Aorta (tissue), 5 donors: ENCODE measurements at regions not wholly inside any gene's neighbourhood (a gene's known extent, or its start where the extent isn't known, plus 50 kb on each side); places are given as distances from the start of the nearest gene placed in this dataset.

Experiments
- ATAC-seq: fragments of 200-7000 bp; cut with Tn5 transposase; one replicate; pipeline ENCODE4 v1.9.1; 2022; ENCODE audit warnings: moderate library complexity; ENCODE audit not compliant: low FRiP score
- DNase-seq, 2 donors: peaks; one replicate each; pipeline ENCODE4 v3.0.0-alpha.2; 2020
- H3K27ac ChIP-seq, 2 donors: one replicate each; pipeline ENCODE4 v1.5.1; 2013; ENCODE audit warnings: low read length in 2 of 2, mild to moderate bottlenecking in 2 of 2, moderate library complexity in 2 of 2, control low read depth in 1 of 2, inconsistent platforms in 1 of 2, low read depth in 1 of 2
- H3K27me3 ChIP-seq, 2 donors: one replicate each; pipeline ENCODE4 v1.6.1; 2013; ENCODE audit warnings: control low read depth in 1 of 2, low read length in 1 of 2, mild to moderate bottlenecking in 1 of 2, moderate library complexity in 1 of 2; ENCODE audit not compliant: insufficient read depth in 2 of 2, control insufficient read depth in 1 of 2
- H3K36me3 ChIP-seq, 2 donors: one replicate each; pipeline ENCODE4 v1.6.1; 2013; ENCODE audit warnings: control low read depth in 1 of 2, low read length in 1 of 2, mild to moderate bottlenecking in 1 of 2; ENCODE audit not compliant: insufficient read depth in 2 of 2, control insufficient read depth in 1 of 2
- H3K4me1 ChIP-seq, 2 donors: one replicate each; pipeline ENCODE4 v1.6.1; 2013; ENCODE audit warnings: low read length in 2 of 2, control low read depth in 1 of 2, mild to moderate bottlenecking in 1 of 2, moderate library complexity in 1 of 2; ENCODE audit not compliant: insufficient read depth in 2 of 2, control insufficient read depth in 1 of 2
- H3K4me3 ChIP-seq, 2 donors: one replicate each; pipeline ENCODE4 v1.5.1; 2013; ENCODE audit warnings: low read length in 2 of 2, control low read depth in 1 of 2, mild to moderate bottlenecking in 1 of 2
- H3K9me3 ChIP-seq: one replicate; pipeline ENCODE4 v1.6.1; 2013; ENCODE audit warnings: mild to moderate bottlenecking, low read length; ENCODE audit not compliant: control insufficient read depth
- WGBS, 2 donors: extraction: QIAGEN DNeasy Blood & Tissue Kit; methylation state at CpG; one replicate each; pipeline ENCODE4 v1.1.7; 2013; 5-methylcytosine and 5-hydroxymethylcytosine counted together
- intact Hi-C, 2 donors: fragments of 100-400 bp; cut with DNase I; formaldehyde crosslinking; loops; one replicate each; pipeline versions ENCODE4 v1.14.2 to v1.15.0; 2022
- donor health status: healthy with polysubstance abuse.
- donor health status: Bipolar disorder and iron deficiency.
- donor health status: DM: no; HTN: no; CAD: no.
- donor health status: DM: no; HTN: no; CAD: no.
- donor health status: DM: yes; HTN: yes; CAD: no.

GRCh38 chrX:124249345-124249744 lies 83.1 kb upstream of the TEX13D start:
- intact Hi-C loops: no loop called here
- Histone ChIP-seq H3K4me1 (no peaks in the 10 kb centered on the region), H3K4me3 (no peak overlapping the region), H3K9me3 (no peaks in the 10 kb centered on the region), H3K27ac (no peak overlapping the region), H3K36me3 (no peaks in the 10 kb centered on the region), H3K27me3 (no peaks in the 10 kb centered on the region)
- ATAC-seq (no peak), DNase-seq (no peak)
- WGBS, 2 donors: 89 to 100% methylated on average over 1 of the region's 1 CpG

- Histone ChIP-seq H3K27ac (no peak overlapping the region), H3K27me3 (no peaks in the 10 kb centered on the region), H3K4me1 (no peaks in the 10 kb centered on the region), H3K36me3 (no peaks in the 10 kb centered on the region), H3K9me3 (no peaks in the 10 kb centered on the region), H3K4me3 (no peak overlapping the region)
- ATAC-seq (no peak), DNase-seq (no peak)
- intact Hi-C loops: no loop called here
Measured at GRCh38 chrX:124250835-124251437, 81.5 kb upstream of the TEX13D start.

GRCh38 chrX:124254611-124255010 lies 77.8 kb upstream of the TEX13D start:
- H3K27me3 ChIP-seq: no peaks in the 10 kb centered on the region
- peaks cover 3 to 5% of the 10 kb centered on the region in 2 donors for H3K4me1 ChIP-seq
- H3K4me3 ChIP-seq: no peak overlapping the region
- DNase-seq (no peak), ATAC-seq (no peak)
- no peaks in the 10 kb centered on the region for H3K9me3 ChIP-seq
- no peak overlapping the region for H3K27ac ChIP-seq
- H3K36me3 ChIP-seq: no peaks in the 10 kb centered on the region
- intact Hi-C loops: no loop called here
- 48 to 77% methylated on average over 1 of the region's 1 CpG for WGBS, 2 donors

- no peak for DNase-seq
- H3K4me1 ChIP-seq: peaks cover 3 to 5% of the 10 kb centered on the region in 2 donors
- no peaks in the 10 kb centered on the region for H3K27me3 ChIP-seq
- no peak for ATAC-seq
- H3K4me3 ChIP-seq: no peak overlapping the region
- H3K27ac ChIP-seq: no peak overlapping the region
- intact Hi-C loops: no loop called here
- H3K9me3 ChIP-seq: no peaks in the 10 kb centered on the region
- no peaks in the 10 kb centered on the region for H3K36me3 ChIP-seq
- WGBS, 2 donors: 11 to 16% methylated on average over 2 of the region's 2 CpGs
Measured at GRCh38 chrX:124256216-124256615, 76.2 kb upstream of the TEX13D start.

GRCh38 chrX:124256629-124257380 lies 75.7 kb upstream of the TEX13D start:
- DNase-seq (no peak), ATAC-seq (no peak)
- H3K27me3 ChIP-seq: no peaks in the 10 kb centered on the region
- H3K4me3 ChIP-seq: no peak overlapping the region
- no peaks in the 10 kb centered on the region for H3K9me3 ChIP-seq
- H3K36me3 ChIP-seq: no peaks in the 10 kb centered on the region
- no peak overlapping the region for H3K27ac ChIP-seq
- H3K4me1 ChIP-seq: peaks cover 3 to 5% of the 10 kb centered on the region in 2 donors
- WGBS, 2 donors: 69 to 86% methylated on average over 3 of the region's 3 CpGs
- intact Hi-C loops: no loop called here

GRCh38 chrX:124257924-124258702 lies 74.3 kb upstream of the TEX13D start:
- H3K36me3 ChIP-seq: no peaks in the 10 kb centered on the region
- DNase-seq (no peak), ATAC-seq (peak; percentile 46)
- no peaks in the 10 kb centered on the region for H3K9me3 ChIP-seq
- 69 to 75% methylated on average over 5 of the region's 5 CpGs for WGBS, 2 donors
- intact Hi-C loops: no loop called here
- peaks cover 3 to 5% of the 10 kb centered on the region in 2 donors for H3K4me1 ChIP-seq
- no peak overlapping the region for H3K27ac ChIP-seq
- no peaks in the 10 kb centered on the region for H3K27me3 ChIP-seq
- no peak overlapping the region for H3K4me3 ChIP-seq

GRCh38 chrX:124260845-124261244 lies 71.6 kb upstream of the TEX13D start:
- intact Hi-C loops: no loop called here
- no peaks in the 10 kb centered on the region for H3K27me3 ChIP-seq
- H3K4me1 ChIP-seq: peaks cover 3 to 5% of the 10 kb centered on the region in 2 donors
- H3K27ac ChIP-seq: no peak overlapping the region
- DNase-seq (no peak), ATAC-seq (no peak)
- no peak overlapping the region for H3K4me3 ChIP-seq
- 66 to 78% methylated on average over 2 of the region's 2 CpGs for WGBS, 2 donors
- H3K9me3 ChIP-seq: no peaks in the 10 kb centered on the region
- no peaks in the 10 kb centered on the region for H3K36me3 ChIP-seq

GRCh38 chrX:124263743-124264142 lies 68.7 kb upstream of the TEX13D start:
- H3K36me3 ChIP-seq: no peaks in the 10 kb centered on the region
- ATAC-seq (no peak), DNase-seq (no peak)
- intact Hi-C loops: no loop called here
- H3K27me3 ChIP-seq: no peaks in the 10 kb centered on the region
- WGBS, 2 donors: 91 to 97% methylated on average over 4 of the region's 4 CpGs
- no peak overlapping the region for H3K4me3 ChIP-seq
- H3K9me3 ChIP-seq: no peaks in the 10 kb centered on the region
- H3K27ac ChIP-seq: no peak overlapping the region
- H3K4me1 ChIP-seq: peaks cover 0 to 3% of the 10 kb centered on the region in 2 donors

- Histone ChIP-seq H3K36me3 (no peaks in the 10 kb centered on the region), H3K9me3 (no peaks in the 10 kb centered on the region), H3K4me1 (no peaks in the 10 kb centered on the region), H3K27me3 (no peaks in the 10 kb centered on the region), H3K4me3 (no peak overlapping the region), H3K27ac (no peak overlapping the region)
- intact Hi-C loops: no loop called here
- ATAC-seq (no peak), DNase-seq (no peak)
Measured at GRCh38 chrX:124268099-124268498, 64.4 kb upstream of the TEX13D start.
